ENCODE measurements at regions not wholly inside any gene's neighbourhood (a gene's known extent, or its start where the extent isn't known, plus 50 kb on each side); places are given as distances from the start of the nearest gene placed in this dataset.

DNA sequence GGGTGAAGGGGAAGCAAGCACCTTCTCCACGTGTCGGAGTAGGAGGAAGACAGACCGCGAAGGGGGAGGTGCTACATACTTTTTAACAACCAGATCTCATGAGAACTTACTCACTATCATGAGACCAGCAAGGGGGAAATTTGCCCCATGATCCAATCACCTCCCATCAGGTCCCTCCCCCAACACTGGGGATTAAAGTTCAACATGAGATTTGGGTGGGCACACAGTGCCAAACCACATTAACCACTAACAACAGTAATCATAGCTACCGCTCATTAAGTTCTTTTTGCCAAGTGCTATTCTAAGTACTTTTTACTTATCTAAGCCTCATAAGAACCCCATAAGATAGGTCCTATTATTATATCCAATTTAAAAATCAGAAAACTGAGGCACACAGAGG is 450.5 kb upstream of the DDI1 start:
- TF ChIP-seq CTCF (IDR thresholded peaks at IDR 0.05; ENCODE audit: unreplicated experiment) = no peak
- intact Hi-C loops (cut with micrococcal nuclease; ENCODE audit: unreplicated experiment) = no loop called here
- CTCF ChIA-PET = no interaction called here
- Mint-ChIP-seq H3K4me3 (ENCODE audit: low read depth, unreplicated experiment) (no peak overlapping the region), H3K36me3 (ENCODE audit: insufficient read depth, unreplicated experiment) (no peaks in the 10 kb centered on the region), H3K27me3 (ENCODE audit: unreplicated experiment) (no peaks in the 10 kb centered on the region), H3K27ac (ENCODE audit: unreplicated experiment) (no peak overlapping the region), H3K4me1 (ENCODE audit: low read depth, unreplicated experiment) (no peaks in the 10 kb centered on the region), H3K9me3 (ENCODE audit: low read depth, unreplicated experiment) (no peaks in the 10 kb centered on the region)
- no peak for DNase-seq
- BruUV-seq (replicated peaks) = no TSS peak

DNA sequence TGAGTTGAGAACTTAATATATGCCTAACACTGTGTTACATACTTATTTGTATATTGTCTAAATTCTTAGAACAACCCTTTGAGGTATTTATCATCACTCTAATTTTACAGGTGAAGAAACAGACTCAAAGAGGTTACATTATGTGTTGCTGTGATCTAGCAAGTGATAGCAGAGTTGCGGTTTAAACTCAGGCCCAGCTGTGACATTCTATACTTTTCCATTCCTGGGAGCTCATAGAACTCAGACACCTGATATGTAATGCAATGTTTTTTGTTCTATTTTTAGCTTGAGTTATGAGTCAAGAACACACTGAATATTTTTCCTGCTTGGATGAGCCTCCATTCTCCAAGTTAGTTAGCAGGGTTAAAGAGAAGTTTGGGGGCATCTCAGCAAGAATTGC is 449.7 kb upstream of the DDI1 start:
- DNase-seq = no peak
- intact Hi-C loops (cut with micrococcal nuclease; ENCODE audit: unreplicated experiment) = no loop called here
- no peaks in the 10 kb centered on the region for H3K9me3 Mint-ChIP-seq (ENCODE audit: low read depth, unreplicated experiment)
- TF ChIP-seq CTCF (IDR thresholded peaks at IDR 0.05; ENCODE audit: unreplicated experiment) = no peak
- BruUV-seq (replicated peaks) = no TSS peak
- no peaks in the 10 kb centered on the region for H3K4me1 Mint-ChIP-seq (ENCODE audit: low read depth, unreplicated experiment)
- no peak overlapping the region for H3K27ac Mint-ChIP-seq (ENCODE audit: unreplicated experiment)
- CTCF ChIA-PET = no interaction called here
- no peak overlapping the region for H3K4me3 Mint-ChIP-seq (ENCODE audit: low read depth, unreplicated experiment)
- no peaks in the 10 kb centered on the region for H3K36me3 Mint-ChIP-seq (ENCODE audit: insufficient read depth, unreplicated experiment)
- H3K27me3 Mint-ChIP-seq (ENCODE audit: unreplicated experiment) = no peaks in the 10 kb centered on the region

DNA sequence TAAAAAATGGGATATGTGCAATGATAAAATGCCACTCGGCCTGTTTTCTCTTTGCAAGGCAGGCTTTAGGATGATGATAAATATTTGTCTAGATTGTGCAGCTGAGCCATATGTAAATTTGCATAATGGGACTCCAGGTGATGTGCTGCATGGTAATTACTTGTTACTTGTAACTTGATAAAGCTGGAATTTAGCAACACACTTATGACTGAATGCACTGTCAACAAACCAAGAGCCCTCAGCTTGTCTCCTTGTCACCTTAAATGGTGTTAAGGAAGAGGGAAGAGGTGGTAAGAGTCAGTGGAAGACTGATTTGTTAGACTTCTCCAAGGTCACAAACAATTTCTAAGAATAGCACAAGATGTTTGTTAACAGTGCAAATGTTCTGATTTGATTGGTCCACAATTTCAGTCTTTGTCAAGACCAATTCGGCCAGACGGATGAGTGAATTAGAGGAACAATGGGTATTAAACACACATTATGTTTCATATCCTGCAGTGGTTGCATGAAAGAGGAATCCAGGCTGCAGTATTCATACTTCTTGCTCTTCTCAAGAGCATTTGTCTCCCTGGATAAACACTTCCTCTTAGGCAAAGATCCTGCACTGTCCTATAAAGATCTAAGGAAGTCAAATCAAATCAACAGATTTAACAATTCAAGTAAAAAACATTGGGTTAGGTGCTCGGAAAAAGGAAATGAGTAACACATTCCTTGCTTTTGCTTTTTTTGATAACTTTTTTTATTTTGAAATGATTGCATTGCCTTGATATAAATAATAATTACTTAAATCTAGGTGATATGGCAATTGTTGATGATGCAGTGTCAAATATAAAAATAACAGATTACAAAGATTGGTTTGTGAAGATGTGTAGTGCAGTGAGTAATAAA is 448.3 kb upstream of the DDI1 start:
- CTCF ChIA-PET = no interaction called here
- no peak for TF ChIP-seq CTCF (IDR thresholded peaks at IDR 0.05; ENCODE audit: unreplicated experiment)
- Mint-ChIP-seq H3K9me3 (ENCODE audit: low read depth, unreplicated experiment) (no peaks in the 10 kb centered on the region), H3K27ac (ENCODE audit: unreplicated experiment) (no peak overlapping the region), H3K27me3 (ENCODE audit: unreplicated experiment) (no peaks in the 10 kb centered on the region), H3K36me3 (ENCODE audit: insufficient read depth, unreplicated experiment) (no peaks in the 10 kb centered on the region), H3K4me3 (ENCODE audit: low read depth, unreplicated experiment) (no peak overlapping the region), H3K4me1 (ENCODE audit: low read depth, unreplicated experiment) (no peaks in the 10 kb centered on the region)
- no TSS peak for BruUV-seq (replicated peaks)
- DNase-seq = no peak
- intact Hi-C loops (cut with micrococcal nuclease; ENCODE audit: unreplicated experiment) = no loop called here

- H3K27ac Mint-ChIP-seq (ENCODE audit: unreplicated experiment) = no peak overlapping the region
- intact Hi-C loops (cut with micrococcal nuclease; ENCODE audit: unreplicated experiment) = no loop called here
- no TSS peak for BruUV-seq (replicated peaks)
- H3K4me3 Mint-ChIP-seq (ENCODE audit: low read depth, unreplicated experiment) = no peak overlapping the region
- no peaks in the 10 kb centered on the region for H3K27me3 Mint-ChIP-seq (ENCODE audit: unreplicated experiment)
- H3K9me3 Mint-ChIP-seq (ENCODE audit: low read depth, unreplicated experiment) = no peaks in the 10 kb centered on the region
- CTCF ChIA-PET = no interaction called here
- DNase-seq = no peak
- no peaks in the 10 kb centered on the region for H3K4me1 Mint-ChIP-seq (ENCODE audit: low read depth, unreplicated experiment)
- H3K36me3 Mint-ChIP-seq (ENCODE audit: insufficient read depth, unreplicated experiment) = no peaks in the 10 kb centered on the region
- no peak for TF ChIP-seq CTCF (IDR thresholded peaks at IDR 0.05; ENCODE audit: unreplicated experiment)
Observed at GRCh38 chr11:103591554-103591953, 444.9 kb upstream of the DDI1 start.
